Tibial nerve (tissue), 4 donors: ENCODE measurements at regions not wholly inside any gene's neighbourhood (a gene's known extent, or its start where the extent isn't known, plus 50 kb on each side); places are given as distances from the start of the nearest gene placed in this dataset.

Experiments
- DNase-seq, 2 donors: peaks; one replicate each; pipeline ENCODE4 v3.0.0-alpha.2; 2019; ENCODE audit warnings: low spot score in 2 of 2
- H3K27ac ChIP-seq, 4 donors: fragments of 200-600 bp; sonication (generic) in 3 of 4; one replicate each; pipeline ENCODE4 v1.5.1; 2017 to 2019; ENCODE audit warnings: mild to moderate bottlenecking in 1 of 4
- H3K27me3 ChIP-seq, 2 donors: fragments of 200-600 bp; sonication (generic) in 1 of 2; one replicate each; pipeline versions ENCODE4 v1.5.1 to v1.6.0; 2017 to 2019
- H3K36me3 ChIP-seq, 3 donors: fragments of 200-600 bp; sonication (generic); one replicate each; pipeline ENCODE4 v1.5.1; 2018 to 2019
- H3K4me1 ChIP-seq, 4 donors: fragments of 200-600 bp; sonication (generic) in 3 of 4; one replicate each; pipeline ENCODE4 v1.5.1; 2017 to 2019
- H3K4me3 ChIP-seq, 4 donors: fragments of 200-600 bp; sonication (generic) in 3 of 4; one replicate each; pipeline ENCODE4 v1.5.1; 2017 to 2019; ENCODE audit warnings: mild to moderate bottlenecking in 1 of 4, moderate library complexity in 1 of 4
- H3K9me3 ChIP-seq, 4 donors: fragments of 200-600 bp; sonication (generic) in 3 of 4; one replicate each; pipeline ENCODE4 v1.5.1; 2017 to 2019
- CTCF ChIP-seq, 5 experiments: fragments of 200-600 bp in 3 of 5; fragments of 450-650 bp in 2 of 5; sonication (generic) in 3 of 5; IDR thresholded peaks; one replicate each; pipeline ENCODE4 v1.5.1; 2016 to 2019; ENCODE audit warnings: antibody characterized with exemption in 5 of 5, mild to moderate bottlenecking in 3 of 5, moderate library complexity in 2 of 5
- EP300 ChIP-seq, 2 donors: sonication (generic); formaldehyde crosslinking; IDR thresholded peaks; one replicate each; pipeline ENCODE4 v1.6.1; 2017; ENCODE audit warnings: antibody characterized with exemption in 2 of 2, mild to moderate bottlenecking in 1 of 2
- POLR2A ChIP-seq, 2 donors: fragments of 450-650 bp; IDR thresholded peaks; one replicate each; pipeline ENCODE4 v1.6.1; 2017; ENCODE audit warnings: antibody characterized with exemption in 2 of 2, mild to moderate bottlenecking in 2 of 2, moderate library complexity in 2 of 2
- WGBS, 2 donors: methylation state at CpG; one replicate each; pipeline ENCODE4 v1.1.5; 2018; 5-methylcytosine and 5-hydroxymethylcytosine counted together

DNA sequence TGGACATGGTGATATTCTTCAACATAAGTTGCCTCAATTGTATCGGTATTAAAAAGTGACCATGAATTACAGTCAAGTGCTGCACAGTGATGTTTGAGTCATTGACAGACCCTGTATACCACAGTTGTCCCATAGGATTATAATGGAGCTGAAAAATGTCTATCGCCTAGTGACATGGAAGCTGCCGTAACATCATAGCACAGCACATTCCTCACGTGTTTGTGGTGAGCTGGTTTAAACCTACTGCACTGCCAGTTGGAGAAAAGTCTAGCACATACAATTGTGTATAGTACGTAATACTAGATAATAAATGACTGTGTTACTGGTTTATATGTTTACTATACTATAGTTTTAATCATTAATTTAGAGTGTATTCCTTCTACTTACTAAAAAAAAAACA lies 150.2 kb downstream of the CDH26 start:
- no peak for DNase-seq
- Histone ChIP-seq H3K4me1 (no peaks in the 10 kb centered on the region), H3K9me3 (no peaks in the 10 kb centered on the region), H3K36me3 (no peaks in the 10 kb centered on the region), H3K4me3 (no peak overlapping the region), H3K27ac (no peak overlapping the region), H3K27me3 (no peaks in the 10 kb centered on the region)
- TF ChIP-seq POLR2A (IDR thresholded peaks at IDR 0.05), result no peak
- TF ChIP-seq EP300 (IDR thresholded peaks at IDR 0.05), result no peak
- no peak for TF ChIP-seq CTCF (IDR thresholded peaks at IDR 0.05)
- WGBS, 2 donors, result 76 to 86% methylated on average over 5 of the region's 5 CpGs

DNA sequence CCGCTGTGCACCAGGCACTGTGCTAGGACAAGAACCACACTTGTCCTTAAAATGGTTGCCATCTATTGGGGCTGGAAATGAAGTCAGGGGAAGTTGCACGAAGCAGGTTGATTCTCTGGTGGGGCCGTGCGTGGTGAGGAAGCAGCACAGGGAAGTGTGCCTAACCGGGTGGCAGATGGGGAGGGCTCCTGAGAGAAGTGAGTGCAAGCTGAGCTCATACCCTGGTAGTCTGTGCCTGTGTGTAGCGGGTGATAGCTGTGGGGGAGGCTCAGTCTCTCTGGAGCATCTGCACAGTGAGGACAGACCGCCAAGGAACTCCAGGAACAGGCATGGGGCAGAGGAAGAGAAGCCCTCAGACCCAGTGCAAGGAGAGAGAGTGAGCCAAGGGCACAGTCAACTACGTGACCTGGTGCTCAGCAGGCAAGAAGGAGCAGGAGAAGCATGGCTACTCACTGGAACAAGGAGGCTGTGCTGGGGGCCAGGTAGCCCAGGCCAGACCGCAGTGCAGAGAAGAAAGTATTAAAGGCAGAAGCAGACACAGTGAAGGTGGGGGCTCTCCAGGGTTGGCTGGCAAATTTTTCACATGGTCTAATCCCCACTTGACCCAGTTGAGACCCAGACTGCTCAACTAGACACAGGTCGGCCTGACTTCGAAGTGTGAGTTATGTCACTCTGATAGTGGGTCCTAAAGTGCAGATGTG lies 155.0 kb downstream of the CDH26 start:
- no peak for TF ChIP-seq CTCF (IDR thresholded peaks at IDR 0.05)
- TF ChIP-seq EP300 (IDR thresholded peaks at IDR 0.05), result no peak
- TF ChIP-seq POLR2A (IDR thresholded peaks at IDR 0.05), result no peak
- Histone ChIP-seq H3K27ac (no peak overlapping the region), H3K36me3 (no peaks in the 10 kb centered on the region), H3K27me3 (no peaks in the 10 kb centered on the region), H3K4me1 (peaks cover 0 to 26% (median 0%) of the 10 kb centered on the region in 4 donors), H3K4me3 (no peak overlapping the region), H3K9me3 (no peaks in the 10 kb centered on the region)
- DNase-seq, result no peak
- 87 to 90% methylated on average over 11 of the region's 11 CpGs for WGBS, 2 donors

DNA sequence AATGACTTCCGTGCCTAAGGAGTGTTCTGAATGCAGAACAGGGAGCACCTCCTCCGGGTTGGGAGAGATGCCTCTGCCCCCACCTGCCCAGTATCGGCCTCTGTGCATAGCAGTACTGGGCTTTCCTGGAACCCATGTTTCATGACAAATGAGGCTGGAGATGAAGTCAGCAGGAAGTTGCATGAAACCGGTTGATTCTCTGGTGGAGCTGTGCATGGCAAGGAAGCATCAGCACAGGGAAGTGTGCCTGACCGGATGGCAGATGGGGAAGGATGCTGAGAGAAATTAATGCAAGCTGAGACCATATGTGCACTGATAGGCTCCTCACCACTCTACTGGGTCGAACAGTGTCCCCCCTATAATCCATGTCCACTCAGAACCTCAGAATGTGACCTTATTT lies 155.5 kb downstream of the CDH26 start:
- Histone ChIP-seq H3K27me3 (no peaks in the 10 kb centered on the region), H3K36me3 (no peaks in the 10 kb centered on the region), H3K27ac (no peak overlapping the region), H3K4me1 (peaks cover 0 to 26% (median 0%) of the 10 kb centered on the region in 4 donors), H3K9me3 (no peaks in the 10 kb centered on the region), H3K4me3 (no peak overlapping the region)
- no peak for TF ChIP-seq EP300 (IDR thresholded peaks at IDR 0.05)
- no peak for TF ChIP-seq CTCF (IDR thresholded peaks at IDR 0.05)
- no peak for TF ChIP-seq POLR2A (IDR thresholded peaks at IDR 0.05)
- DNase-seq, result no peak
- 85 to 90% methylated on average over 6 of the region's 6 CpGs for WGBS, 2 donors

GRCh38 chr20:60115451-60115850 lies 157.2 kb downstream of the CDH26 start:
- 48 to 55% methylated on average over 6 of the region's 6 CpGs for WGBS, 2 donors
- H3K27me3 ChIP-seq, result no peaks in the 10 kb centered on the region
- H3K36me3 ChIP-seq, result no peaks in the 10 kb centered on the region
- H3K27ac ChIP-seq, result peak overlapping the region in 1 of 4 donors; percentile 37
- H3K4me3 ChIP-seq, result no peak overlapping the region
- no peaks in the 10 kb centered on the region for H3K9me3 ChIP-seq
- peaks cover 0 to 26% (median 0%) of the 10 kb centered on the region in 4 donors for H3K4me1 ChIP-seq
- TF ChIP-seq EP300 (IDR thresholded peaks at IDR 0.05) (peak in 1 of 2 donors; percentile 82), CTCF (IDR thresholded peaks at IDR 0.05) (no peak)
- DNase-seq, result peak in 1 of 2 donors; percentile 45

- H3K4me1 ChIP-seq, result peaks cover 0 to 26% (median 0%) of the 10 kb centered on the region in 4 donors
- 85 to 86% methylated on average over 18 of the region's 18 CpGs for WGBS, 2 donors
- TF ChIP-seq POLR2A (IDR thresholded peaks at IDR 0.05) (no peak), EP300 (IDR thresholded peaks at IDR 0.05) (no peak), CTCF (IDR thresholded peaks at IDR 0.05) (no peak)
These were observed 158.1 kb downstream of the CDH26 start for GRCh38 chr20:60116128-60116909.

More at GRCh38 chr20:60116128-60116909, 158.1 kb downstream of the CDH26 start:
- Histone ChIP-seq H3K27ac (peak overlapping the region in 1 of 4 donors; percentile 37), H3K36me3 (no peaks in the 10 kb centered on the region), H3K9me3 (no peaks in the 10 kb centered on the region), H3K27me3 (no peaks in the 10 kb centered on the region), H3K4me3 (no peak overlapping the region)
- DNase-seq, result no peak
